Hepatocyte (in vitro differentiated cells): ENCODE measurements at regions not wholly inside any gene's neighbourhood (a gene's known extent, or its start where the extent isn't known, plus 50 kb on each side); places are given as distances from the start of the nearest gene placed in this dataset.
A peak's percentile ranks its signal among the peaks of the same experiment; 100 is the strongest.
"Not testable (repeated sequence)": the region's sequence is repeated elsewhere in the genome, so short reads cannot be mapped to it uniquely, and the experiment has no call there.

Experiments
- DNase-seq: peaks from one replicate; pipeline ENCODE4 v3.0.0-alpha.2; 2016; ENCODE audit warnings: low spot score
- H2AFZ ChIP-seq: fragments of 200-600 bp; sonication (generic); 2 replicates; pipeline ENCODE4 v1.6.0; 2016; ENCODE audit warnings: antibody characterized with exemption, mild to moderate bottlenecking
- H3K27ac ChIP-seq: fragments of 200-600 bp; sonication (generic); 2 replicates; pipeline ENCODE4 v1.5.1; 2016; ENCODE audit warnings: mild to moderate bottlenecking
- H3K27me3 ChIP-seq: fragments of 200-600 bp; sonication (generic); 2 replicates; pipeline ENCODE4 v1.6.1; 2016
- H3K36me3 ChIP-seq: fragments of 200-600 bp; sonication (generic); replicated peaks from 2 replicates; pipeline ENCODE4 v1.5.1; 2016; ENCODE audit warnings: low read depth; ENCODE audit not compliant: insufficient read depth
- H3K4me1 ChIP-seq: fragments of 200-600 bp; sonication (generic); 2 replicates; pipeline ENCODE4 v1.5.1; 2016; ENCODE audit warnings: mild to moderate bottlenecking, moderate library complexity; ENCODE audit not compliant: insufficient read depth
- H3K4me2 ChIP-seq: fragments of 200-600 bp; sonication (generic); 2 replicates; pipeline ENCODE4 v1.6.0; 2016
- H3K4me3 ChIP-seq: fragments of 200-600 bp; sonication (generic); 2 replicates; pipeline ENCODE4 v1.5.1; 2016; ENCODE audit warnings: mild to moderate bottlenecking
- H3K79me2 ChIP-seq: fragments of 200-600 bp; sonication (generic); 2 replicates; pipeline ENCODE4 v1.6.0; 2017; ENCODE audit warnings: mild to moderate bottlenecking
- H3K9me2 ChIP-seq: fragments of 200-600 bp; sonication (generic); replicated peaks from 2 replicates; pipeline ENCODE4 v1.6.0; 2017; ENCODE audit warnings: mild to moderate bottlenecking; ENCODE audit not compliant: insufficient read depth
- H3K9me3 ChIP-seq: fragments of 200-600 bp; sonication (generic); 2 replicates; pipeline ENCODE4 v1.5.1; 2016; ENCODE audit warnings: low read depth, mild to moderate bottlenecking
- H4K20me1 ChIP-seq: fragments of 200-600 bp; sonication (generic); 2 replicates; pipeline ENCODE4 v1.6.0; 2016; ENCODE audit warnings: mild to moderate bottlenecking; ENCODE audit not compliant: insufficient read depth, poor library complexity, severe bottlenecking
- EZH2 ChIP-seq: fragments of 200-600 bp; sonication (generic); IDR thresholded peaks from 2 replicates; pipeline ENCODE4 v1.6.1; 2016; ENCODE audit warnings: antibody characterized with exemption, mild to moderate bottlenecking, borderline replicate concordance
- WGBS: methylation state at CpG from one replicate; pipeline ENCODE4 v1.1.6; 2016; ENCODE audit warnings: low lambda C conversion rate; ENCODE audit errors: missing lambda C conversion rate; 5-methylcytosine and 5-hydroxymethylcytosine counted together

DNA sequence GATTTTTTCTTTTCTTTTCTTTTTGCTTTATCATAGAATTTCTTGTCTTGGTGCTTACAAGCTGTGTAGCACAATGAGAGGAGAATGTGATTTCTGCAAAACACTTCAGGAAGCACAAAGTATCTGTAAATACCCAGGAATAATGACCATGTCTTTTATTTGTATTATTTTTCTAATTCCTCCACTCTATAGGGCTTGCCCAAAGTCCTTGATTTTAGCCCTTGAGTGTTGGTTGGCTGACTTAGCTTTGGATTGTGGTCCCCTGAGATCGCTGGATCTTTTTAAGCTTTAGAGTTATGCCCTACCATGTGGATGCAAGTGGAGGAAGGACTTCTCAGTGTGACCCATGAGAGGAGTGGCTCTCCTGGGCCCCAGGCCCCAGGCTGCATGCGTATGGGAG is 52.2 kb downstream of the HOXC4 start:
- not testable (repeated sequence) for H3K9me2 ChIP-seq, H3K4me1 ChIP-seq, H3K9me3 ChIP-seq, H2AFZ ChIP-seq, H3K79me2 ChIP-seq, DNase-seq, H4K20me1 ChIP-seq, H3K4me2 ChIP-seq, H3K36me3 ChIP-seq, H3K27ac ChIP-seq, H3K4me3 ChIP-seq
- peaks cover 32% of the 10 kb centered on the region for H3K27me3 ChIP-seq
- WGBS = 62% methylated on average over 2 of the region's 2 CpGs

DNA sequence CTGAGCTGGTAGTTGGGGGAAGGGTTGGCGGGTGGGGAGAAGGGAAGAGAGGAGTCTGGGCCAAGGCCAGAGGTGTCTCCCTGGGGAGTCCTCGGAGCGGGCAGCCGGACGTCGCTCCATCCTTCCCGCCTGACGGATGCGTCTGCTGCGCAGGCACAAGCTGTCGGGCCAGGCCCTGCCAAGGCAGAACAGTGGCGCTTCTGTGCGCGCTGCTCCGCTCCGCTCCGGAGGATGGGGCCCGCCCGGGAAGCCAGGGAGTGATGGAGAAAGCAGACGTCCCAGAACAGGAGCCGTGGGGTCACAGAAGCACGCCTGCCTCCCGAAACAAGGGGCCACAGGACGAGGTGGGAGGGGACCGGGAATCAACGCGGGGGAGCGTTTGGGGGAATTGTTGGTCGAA is 52.6 kb downstream of the HOXC4 start:
- DNase-seq, H3K9me3 ChIP-seq, H4K20me1 ChIP-seq, H3K27ac ChIP-seq, H3K9me2 ChIP-seq, H3K4me2 ChIP-seq, H2AFZ ChIP-seq, H3K4me3 ChIP-seq, H3K4me1 ChIP-seq, H3K79me2 ChIP-seq, H3K36me3 ChIP-seq: not testable (repeated sequence)
- peaks cover 32% of the 10 kb centered on the region for H3K27me3 ChIP-seq
- 9% methylated on average over 27 of the region's 29 CpGs for WGBS

DNA sequence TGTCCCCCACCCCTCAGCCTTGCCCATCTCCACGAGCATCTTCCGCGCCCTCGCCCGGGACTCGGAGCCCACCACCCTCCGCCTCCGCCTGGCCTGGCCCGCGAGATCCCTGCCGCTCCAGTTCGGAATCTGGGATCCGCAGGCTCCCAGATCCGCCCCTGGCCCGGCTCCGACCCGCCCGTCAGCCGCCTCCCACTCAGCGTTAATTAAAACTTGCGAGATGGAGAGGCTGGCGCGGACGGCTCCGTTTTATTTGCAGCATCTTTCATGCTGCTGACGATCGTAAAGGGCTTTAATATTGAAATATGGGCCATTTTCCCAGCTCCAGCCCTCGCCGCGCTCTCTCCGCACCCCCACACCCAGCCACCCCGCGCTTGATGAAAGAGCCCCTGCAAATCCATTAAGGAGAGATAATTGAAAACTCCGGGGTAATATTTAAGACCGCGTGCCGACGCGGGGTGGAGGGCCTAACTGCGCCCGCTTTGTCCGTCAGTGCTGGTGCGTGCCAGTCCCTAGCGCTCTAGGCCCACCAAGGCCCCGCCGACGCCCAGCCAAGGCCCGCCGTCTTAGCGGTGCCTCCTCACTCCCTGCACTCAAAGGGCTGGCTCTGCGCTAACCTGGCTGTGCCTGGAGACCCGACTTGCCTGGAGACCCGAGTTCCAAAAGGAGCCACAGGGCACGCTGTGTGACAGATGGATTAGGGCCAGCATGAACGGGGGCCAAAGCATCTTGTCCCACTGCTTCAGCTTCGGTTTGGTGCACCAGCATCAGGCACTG is 53.4 kb downstream of the HOXC4 start:
- peak; percentile 54 for TF ChIP-seq EZH2
- not testable (repeated sequence) for DNase-seq, H3K27ac ChIP-seq, H4K20me1 ChIP-seq, H3K4me1 ChIP-seq, H2AFZ ChIP-seq, H3K4me3 ChIP-seq, H3K36me3 ChIP-seq, H3K79me2 ChIP-seq, H3K9me3 ChIP-seq, H3K4me2 ChIP-seq, H3K9me2 ChIP-seq
- peaks cover 32% of the 10 kb centered on the region for H3K27me3 ChIP-seq
- WGBS = 30% methylated on average over 46 of the region's 56 CpGs

DNA sequence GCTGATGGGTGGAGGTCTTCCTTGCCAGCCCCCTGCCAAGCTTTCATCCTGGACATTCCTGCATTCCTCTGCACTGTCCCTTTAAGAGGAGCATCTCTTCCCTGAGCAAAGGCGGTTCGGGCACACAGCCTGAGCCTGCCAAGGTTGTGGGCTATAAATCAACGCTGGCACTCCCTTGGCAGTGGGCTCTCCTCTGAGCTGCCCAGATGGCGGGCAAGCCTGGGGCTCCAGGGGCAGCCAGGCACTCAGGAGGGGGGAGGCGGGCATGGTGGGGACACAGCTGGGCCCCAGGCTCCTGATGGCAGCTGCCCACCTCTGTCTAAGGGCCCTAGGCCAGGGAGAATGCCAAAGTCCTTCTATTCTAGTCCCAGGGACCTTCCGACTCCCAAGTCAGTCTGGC is 58.7 kb downstream of the HOXC4 start:
- not testable (repeated sequence) for H3K9me3 ChIP-seq, H3K79me2 ChIP-seq, H3K4me3 ChIP-seq, H3K4me2 ChIP-seq, H3K4me1 ChIP-seq, H3K27me3 ChIP-seq, H3K36me3 ChIP-seq, H2AFZ ChIP-seq, H4K20me1 ChIP-seq, H3K9me2 ChIP-seq, DNase-seq, H3K27ac ChIP-seq
- WGBS = 72% methylated on average over 6 of the region's 6 CpGs

DNA sequence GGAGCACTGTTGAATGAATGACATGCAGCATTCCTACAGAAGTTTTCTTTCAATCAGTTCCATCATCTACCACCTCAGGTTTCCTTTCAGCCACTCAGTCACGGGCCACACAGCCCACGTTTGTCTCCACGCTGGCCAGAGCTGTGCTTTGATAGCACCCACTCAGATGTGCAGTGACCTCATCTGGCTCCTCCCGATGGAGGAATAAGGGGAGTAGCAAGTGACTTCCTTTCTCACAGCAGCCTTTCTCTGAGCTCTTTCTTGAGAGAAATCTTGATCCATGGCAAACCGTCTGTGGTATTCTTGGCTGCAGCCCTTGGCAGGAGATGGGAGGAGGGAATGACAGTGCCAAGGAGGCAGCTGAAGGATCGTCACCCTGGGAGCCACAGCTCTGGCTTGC is 62.4 kb downstream of the HOXC4 start:
- H3K79me2 ChIP-seq, DNase-seq, H3K9me3 ChIP-seq, H4K20me1 ChIP-seq, H3K4me2 ChIP-seq, H3K4me3 ChIP-seq, H3K9me2 ChIP-seq, H2AFZ ChIP-seq, H3K27ac ChIP-seq, H3K36me3 ChIP-seq, H3K4me1 ChIP-seq, H3K27me3 ChIP-seq: not testable (repeated sequence)
- WGBS = 24% methylated on average over 6 of the region's 6 CpGs

DNA sequence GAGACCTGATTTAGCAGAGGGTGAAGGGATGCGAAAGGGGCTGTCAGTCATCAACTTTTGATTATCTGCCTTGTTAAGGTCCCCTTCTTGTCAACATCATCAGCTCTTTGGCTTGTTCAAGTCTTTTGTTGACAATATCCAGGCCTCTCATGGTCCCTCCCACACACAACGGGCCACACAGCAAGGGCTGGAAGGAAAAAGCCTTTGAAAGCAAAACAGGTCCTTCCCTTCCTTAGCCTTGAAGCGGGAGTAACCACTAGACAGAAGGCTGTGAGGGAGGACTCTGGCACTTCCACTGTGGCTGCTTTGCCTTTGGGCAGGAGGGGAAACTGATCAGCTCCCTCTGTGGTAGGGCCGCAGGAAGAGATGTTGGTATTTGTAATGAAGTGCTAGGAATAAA is 63.8 kb downstream of the HOXC4 start:
- DNase-seq, H3K79me2 ChIP-seq, H4K20me1 ChIP-seq, H3K27me3 ChIP-seq, H3K4me3 ChIP-seq, H3K4me1 ChIP-seq, H3K9me2 ChIP-seq, H3K4me2 ChIP-seq, H3K36me3 ChIP-seq, H2AFZ ChIP-seq, H3K27ac ChIP-seq, H3K9me3 ChIP-seq: not testable (repeated sequence)
- WGBS = 45% methylated on average over 4 of the region's 4 CpGs

DNA sequence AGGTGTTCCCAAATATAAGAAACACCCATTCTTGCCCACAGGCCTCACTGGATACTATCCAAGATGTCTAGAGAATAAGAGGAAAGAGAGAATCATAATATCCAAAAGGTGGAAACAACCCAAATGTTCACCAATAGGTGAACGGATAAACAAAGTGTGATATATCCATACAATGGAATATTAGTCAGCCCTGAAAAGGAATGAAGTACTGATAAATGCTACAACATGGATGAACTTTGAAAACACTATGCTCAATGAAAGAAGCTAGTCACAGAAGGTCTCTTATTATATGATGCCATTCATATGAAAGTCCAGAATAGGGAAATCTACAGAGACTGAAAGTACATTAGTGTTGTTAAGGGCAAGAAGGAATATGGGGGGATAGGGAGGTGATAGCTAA is 65.4 kb downstream of the HOXC4 start:
- 78% methylated on average over 1 of the region's 1 CpG for WGBS
- H3K4me1 ChIP-seq, H3K4me2 ChIP-seq, DNase-seq, H4K20me1 ChIP-seq, H3K27ac ChIP-seq, H3K79me2 ChIP-seq, H3K9me3 ChIP-seq, H3K4me3 ChIP-seq, H2AFZ ChIP-seq, H3K9me2 ChIP-seq, H3K36me3 ChIP-seq: not testable (repeated sequence)
- peaks cover 18% of the 10 kb centered on the region for H3K27me3 ChIP-seq

DNA sequence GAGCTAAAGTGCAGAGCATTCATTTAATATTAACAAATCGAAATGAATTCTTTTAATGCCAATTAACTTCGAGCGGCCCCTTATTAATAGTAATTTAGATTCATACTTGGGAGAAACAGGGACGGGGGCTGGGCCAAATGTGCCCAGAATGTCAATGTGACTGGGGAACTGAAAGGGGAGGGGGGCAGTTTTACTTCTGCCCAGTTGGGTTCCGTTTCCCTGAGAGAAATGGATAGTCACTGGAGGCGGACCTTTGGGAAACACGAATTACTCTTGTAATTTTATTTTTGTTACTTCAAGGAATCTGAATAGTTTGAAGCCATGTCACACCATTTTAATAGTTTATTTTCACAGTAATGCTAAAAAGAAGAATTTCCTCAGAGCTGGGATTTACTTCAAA is 64.8 kb downstream of the SMUG1 start:
- H3K27ac ChIP-seq, H4K20me1 ChIP-seq, H3K4me3 ChIP-seq, H3K4me2 ChIP-seq, H3K9me3 ChIP-seq, H2AFZ ChIP-seq, DNase-seq, H3K4me1 ChIP-seq, H3K36me3 ChIP-seq, H3K9me2 ChIP-seq: not testable (repeated sequence)
- H3K27me3 ChIP-seq = peaks cover 39% of the 10 kb centered on the region
- 52% methylated on average over 7 of the region's 7 CpGs for WGBS
- H3K79me2 ChIP-seq = peaks cover 18% of the 10 kb centered on the region

DNA sequence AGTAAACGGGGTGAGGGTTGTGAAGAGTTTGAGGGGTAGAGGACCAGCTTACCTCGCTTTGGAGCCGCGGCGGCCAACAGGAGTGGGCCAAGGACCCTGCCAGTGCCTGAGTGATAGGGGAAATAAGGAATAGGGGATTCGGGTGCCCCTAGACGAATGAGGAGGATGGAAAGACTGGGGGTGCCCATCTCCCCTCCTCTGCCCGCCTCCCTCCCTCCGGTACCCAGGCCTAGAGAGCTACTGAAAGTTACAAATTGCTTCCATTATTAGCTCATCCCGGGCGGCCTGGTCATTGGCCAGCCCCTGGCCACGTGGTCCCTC is 63.1 kb downstream of the SMUG1 start:
- peak overlapping the region; percentile 64 for H2AFZ ChIP-seq
- peak overlapping the region; percentile 95 for H3K4me2 ChIP-seq
- DNase-seq, H3K27ac ChIP-seq, H4K20me1 ChIP-seq, H3K36me3 ChIP-seq, H3K4me1 ChIP-seq, H3K9me2 ChIP-seq, H3K9me3 ChIP-seq: not testable (repeated sequence)
- H3K4me3 ChIP-seq = peak overlapping the region; percentile 96
- peaks cover 39% of the 10 kb centered on the region for H3K27me3 ChIP-seq
- H3K79me2 ChIP-seq = peaks cover 20% of the 10 kb centered on the region
- WGBS = 14% methylated on average over 10 of the region's 12 CpGs
